Loucy (cell line): ENCODE measurements at regions not wholly inside any gene's neighbourhood (a gene's known extent, or its start where the extent isn't known, plus 50 kb on each side); places are given as distances from the start of the nearest gene placed in this dataset.

Source experiments
- H2AFZ ChIP-seq: fragments of 200-600 bp; sonication (generic); 2 replicates; pipeline ENCODE4 v1.6.0; 2016; ENCODE audit warnings: antibody characterized with exemption, mild to moderate bottlenecking, low read length, moderate library complexity
- H3F3A ChIP-seq: fragments of 200-600 bp; 2 replicates; pipeline ENCODE4 v1.6.0; 2016; ENCODE audit warnings: antibody characterized with exemption, low read depth, mild to moderate bottlenecking
- H3K27me3 ChIP-seq: fragments of 200-600 bp; sonication (generic); 2 replicates; pipeline ENCODE4 v1.6.1; 2014; ENCODE audit warnings: low read length, mild to moderate bottlenecking; ENCODE audit not compliant: insufficient read depth, poor library complexity, severe bottlenecking
- H3K36me3 ChIP-seq: fragments of 200-600 bp; sonication (generic); 2 replicates; pipeline ENCODE4 v1.6.1; 2016; ENCODE audit warnings: low read length; ENCODE audit not compliant: insufficient read depth
- H3K4me1 ChIP-seq: fragments of 200-600 bp; sonication (generic); 2 replicates; pipeline ENCODE4 v1.5.1; 2014; ENCODE audit warnings: low read length, mild to moderate bottlenecking; ENCODE audit not compliant: insufficient read depth, poor library complexity, severe bottlenecking
- H3K4me2 ChIP-seq: fragments of 200-600 bp; sonication (generic); 2 replicates; pipeline ENCODE4 v1.6.0; 2014; ENCODE audit warnings: antibody characterized with exemption, low read length, low read depth, mild to moderate bottlenecking; ENCODE audit not compliant: poor library complexity, severe bottlenecking
- H3K4me3 ChIP-seq: fragments of 200-600 bp; sonication (generic); 2 replicates; pipeline ENCODE4 v1.5.1; 2014; ENCODE audit warnings: low read length, mild to moderate bottlenecking, mixed read lengths; ENCODE audit not compliant: poor library complexity, severe bottlenecking
- H3K79me2 ChIP-seq: fragments of 200-600 bp; sonication (generic); 2 replicates; pipeline ENCODE4 v1.6.1; 2014; ENCODE audit warnings: low read length; ENCODE audit not compliant: insufficient read depth
- H3K9ac ChIP-seq: fragments of 200-600 bp; sonication (generic); 2 replicates; pipeline ENCODE4 v1.6.0; 2014; ENCODE audit warnings: mild to moderate bottlenecking, low read depth, low read length, moderate library complexity; ENCODE audit not compliant: poor library complexity, severe bottlenecking
- H3K9me2 ChIP-seq: fragments of 200-600 bp; sonication (generic); replicated peaks from 2 replicates; pipeline ENCODE4 v1.6.1; 2016; ENCODE audit warnings: low read depth, low read length, mixed read lengths
- H3K9me3 ChIP-seq: fragments of 200-600 bp; sonication (generic); 2 replicates; pipeline ENCODE4 v1.6.1; 2014; ENCODE audit warnings: mild to moderate bottlenecking, antibody characterized with exemption, low read length, low read depth; ENCODE audit not compliant: insufficient read depth
- H4K20me1 ChIP-seq: fragments of 200-600 bp; sonication (generic); 2 replicates; pipeline ENCODE4 v1.6.0; 2014; ENCODE audit warnings: antibody characterized with exemption, low read length, mild to moderate bottlenecking; ENCODE audit not compliant: insufficient read depth, poor library complexity, severe bottlenecking
- CTCF ChIP-seq: fragments of 200-600 bp; sonication (generic); conservative IDR thresholded peaks from 2 replicates; pipeline ENCODE4 v1.5.1; 2014; ENCODE audit warnings: mild to moderate bottlenecking, antibody characterized with exemption, low read length
- EZH2phosphoT487 ChIP-seq: fragments of 200-600 bp; IDR thresholded peaks from 2 replicates; pipeline ENCODE4 v1.6.1; 2018; ENCODE audit warnings: antibody characterized with exemption, mild to moderate bottlenecking, moderate library complexity, borderline replicate concordance

DNA sequence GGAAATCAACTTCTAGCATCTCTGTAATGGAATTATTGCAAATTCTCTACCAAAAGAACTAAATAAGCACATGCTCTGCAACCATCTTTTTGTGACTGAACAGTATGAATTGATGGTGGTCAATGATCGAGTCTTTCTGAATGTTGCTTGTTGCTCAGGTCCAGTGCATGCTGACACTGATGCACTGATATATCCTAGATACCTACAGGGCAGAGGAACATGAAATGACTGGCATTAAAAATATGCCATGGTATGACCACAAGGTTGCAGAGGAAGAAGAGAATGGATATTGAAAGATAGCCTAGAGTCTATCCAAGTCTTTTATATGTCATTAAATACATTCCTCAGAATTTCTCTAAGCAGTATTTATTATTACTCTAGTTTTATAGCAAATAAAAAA, 692.8 kb upstream of the TENM3 start:
- Histone ChIP-seq H3K27me3 (no peaks in the 10 kb centered on the region), H3K4me1 (no peaks in the 10 kb centered on the region), H3K36me3 (no peaks in the 10 kb centered on the region), H2AFZ (no peak overlapping the region), H3K9ac (no peak overlapping the region), H3K79me2 (no peaks in the 10 kb centered on the region), H4K20me1 (no peaks in the 10 kb centered on the region), H3K4me2 (no peak overlapping the region), H3K4me3 (no peak overlapping the region), H3K9me2 (no peaks in the 10 kb centered on the region), H3K9me3 (no peaks in the 10 kb centered on the region; the same call in 1 of the 2 replicates), H3F3A (no peaks in the 10 kb centered on the region)
- TF ChIP-seq CTCF: no peak
- TF ChIP-seq EZH2phosphoT487: no peak

DNA sequence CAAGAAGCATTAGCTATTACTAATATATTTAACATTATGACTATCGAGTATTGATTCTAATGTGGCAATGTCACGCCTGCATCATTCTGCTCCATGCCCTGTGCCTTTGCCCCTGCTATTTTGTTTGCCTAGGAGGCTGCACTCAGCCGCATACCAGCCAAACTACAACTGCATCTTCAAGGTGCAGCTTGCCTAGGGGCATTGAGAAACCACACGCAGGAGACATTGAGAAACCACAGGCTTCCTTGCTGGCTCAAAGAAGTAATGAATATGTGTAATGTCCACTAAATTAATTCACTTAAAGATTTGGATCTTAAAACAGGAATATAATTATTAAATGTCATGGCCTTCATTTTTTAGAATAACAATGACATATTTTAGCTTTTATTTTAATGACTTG, 683.6 kb upstream of the TENM3 start:
- Histone ChIP-seq H3F3A (no peaks in the 10 kb centered on the region), H3K9me2 (no peaks in the 10 kb centered on the region)

GRCh38 chr4:181562399-181562798, 680.8 kb upstream of the TENM3 start:
- Histone ChIP-seq H3K36me3 (no peaks in the 10 kb centered on the region), H3K9me3 (no peaks in the 10 kb centered on the region), H3K4me2 (no peak overlapping the region), H3K9me2 (no peaks in the 10 kb centered on the region), H4K20me1 (no peaks in the 10 kb centered on the region), H2AFZ (no peak overlapping the region), H3K9ac (no peak overlapping the region), H3K79me2 (no peaks in the 10 kb centered on the region), H3F3A (no peaks in the 10 kb centered on the region), H3K4me1 (no peaks in the 10 kb centered on the region), H3K4me3 (no peak overlapping the region), H3K27me3 (no peaks in the 10 kb centered on the region)
- no peak for TF ChIP-seq CTCF
- TF ChIP-seq EZH2phosphoT487: no peak

More for the DNA sequence above, 683.6 kb upstream of the TENM3 start:
- H3K9me3 ChIP-seq: no peaks in the 10 kb centered on the region
- no peak for TF ChIP-seq EZH2phosphoT487
- no peak for TF ChIP-seq CTCF
- H3K79me2 ChIP-seq: no peaks in the 10 kb centered on the region
- H3K4me3 ChIP-seq: no peak overlapping the region
- no peak overlapping the region for H2AFZ ChIP-seq
- no peaks in the 10 kb centered on the region for H3K27me3 ChIP-seq
- no peaks in the 10 kb centered on the region for H3K4me1 ChIP-seq
- no peaks in the 10 kb centered on the region for H3K36me3 ChIP-seq
- no peak overlapping the region for H3K9ac ChIP-seq
- no peaks in the 10 kb centered on the region for H4K20me1 ChIP-seq
- no peak overlapping the region for H3K4me2 ChIP-seq
